GM12892 (cell line): ENCODE measurements at regions not wholly inside any gene's neighbourhood (a gene's known extent, or its start where the extent isn't known, plus 50 kb on each side); places are given as distances from the start of the nearest gene placed in this dataset.

Source experiments
- POLR2A ChIP-seq: IDR thresholded peaks from 2 replicates; pipeline ENCODE4 v1.6.1; 2011; ENCODE audit warnings: low read depth, low read length, control low read depth
- POLR2AphosphoS5 ChIP-seq: IDR thresholded peaks from 2 replicates; pipeline ENCODE4 v1.6.1; 2011; ENCODE audit warnings: low read depth, low read length, control low read depth
- TAF1 ChIP-seq: IDR thresholded peaks from 2 replicates; pipeline ENCODE4 v1.6.1; 2011; ENCODE audit warnings: low read depth, mild to moderate bottlenecking, control low read depth, low read length, borderline replicate concordance

GRCh38 chr17:14436266-14436665, 135.4 kb downstream of the HS3ST3B1 start:
- no peak for TF ChIP-seq TAF1
- TF ChIP-seq POLR2A, result no peak
- TF ChIP-seq POLR2AphosphoS5, result no peak
